Esophagus (tissue), 2 donors: ENCODE measurements at regions not wholly inside any gene's neighbourhood (a gene's known extent, or its start where the extent isn't known, plus 50 kb on each side); places are given as distances from the start of the nearest gene placed in this dataset.

Experiments used
- H3K27ac ChIP-seq, 2 donors: one replicate each; pipeline ENCODE4 v1.5.1; 2013; ENCODE audit warnings: low read depth in 2 of 2, mild to moderate bottlenecking in 2 of 2, inconsistent platforms in 1 of 2, low read length in 1 of 2, moderate library complexity in 1 of 2
- H3K27me3 ChIP-seq, 2 donors: one replicate each; pipeline ENCODE4 v1.6.1; 2013; ENCODE audit warnings: low read length in 2 of 2, control low read depth in 1 of 2, mild to moderate bottlenecking in 1 of 2; ENCODE audit not compliant: insufficient read depth in 2 of 2, control insufficient read depth in 1 of 2
- H3K36me3 ChIP-seq, 2 donors: one replicate each; pipeline ENCODE4 v1.6.1; 2013; ENCODE audit warnings: low read length in 1 of 2; ENCODE audit not compliant: control insufficient read depth in 2 of 2, insufficient read depth in 2 of 2
- H3K4me1 ChIP-seq, 2 donors: one replicate each; pipeline ENCODE4 v1.6.1; 2013; ENCODE audit warnings: low read length in 1 of 2; ENCODE audit not compliant: control insufficient read depth in 2 of 2, insufficient read depth in 2 of 2
- H3K4me3 ChIP-seq, 2 donors: one replicate each; pipeline ENCODE4 v1.5.1; 2013; ENCODE audit warnings: low read length in 2 of 2, mild to moderate bottlenecking in 2 of 2, low read depth in 1 of 2, moderate library complexity in 1 of 2
- H3K9me3 ChIP-seq, 2 donors: one replicate each; pipeline ENCODE4 v1.6.1; 2013; ENCODE audit warnings: mild to moderate bottlenecking in 2 of 2, low read depth in 1 of 2, low read length in 1 of 2, moderate library complexity in 1 of 2; ENCODE audit not compliant: control insufficient read depth in 2 of 2, insufficient read depth in 1 of 2
- WGBS, 2 donors: extraction: QIAGEN DNeasy Blood & Tissue Kit; methylation state at CpG; one replicate each; pipeline ENCODE4 v1.1.7; 2013; 5-methylcytosine and 5-hydroxymethylcytosine counted together
- donor health status: healthy with polysubstance abuse.
- donor health status: Bipolar disorder and iron deficiency.

DNA sequence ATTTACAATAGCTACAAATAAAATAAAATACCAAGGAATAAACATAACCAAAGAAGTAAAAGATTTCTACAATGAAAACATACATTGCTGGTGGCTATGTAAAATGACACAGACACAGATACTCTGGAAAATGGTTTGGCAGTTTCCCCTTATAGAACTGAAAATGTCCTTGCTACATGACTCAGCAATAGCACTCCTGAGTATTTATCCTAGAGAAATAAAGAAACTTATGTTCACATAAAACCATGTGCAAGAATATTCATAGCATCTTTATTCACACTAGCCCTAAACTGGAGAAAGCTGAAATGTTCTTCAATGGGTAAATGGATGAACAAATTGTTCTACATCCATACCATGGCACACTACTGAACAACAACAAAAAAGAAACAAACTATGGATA is 100.2 kb upstream of the RFC3 start:
- no peak overlapping the region for H3K27ac ChIP-seq
- no peaks in the 10 kb centered on the region for H3K9me3 ChIP-seq
- no peaks in the 10 kb centered on the region for H3K4me1 ChIP-seq
- H3K27me3 ChIP-seq, result no peaks in the 10 kb centered on the region
- no peak overlapping the region for H3K4me3 ChIP-seq
- H3K36me3 ChIP-seq, result no peaks in the 10 kb centered on the region

DNA sequence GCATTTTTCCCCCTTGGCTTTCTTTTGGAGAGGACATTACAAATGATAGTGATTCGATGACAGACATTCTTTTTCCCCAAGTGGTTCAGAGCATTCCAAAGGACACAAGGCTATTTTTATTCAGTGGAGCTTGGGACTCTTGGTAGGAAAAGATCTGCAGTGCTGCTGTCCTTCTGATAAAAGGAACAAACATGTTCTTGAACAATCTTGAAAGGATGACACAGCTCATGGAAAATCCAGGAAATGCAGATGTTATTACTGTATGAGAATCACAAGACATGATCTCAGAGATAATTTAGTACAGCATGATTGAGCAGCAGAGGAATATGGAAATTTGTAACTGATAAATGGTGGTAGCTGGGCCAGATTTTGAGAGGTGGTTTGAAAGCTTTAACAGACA is 96.2 kb upstream of the RFC3 start:
- H3K27ac ChIP-seq, result no peak overlapping the region
- no peaks in the 10 kb centered on the region for H3K27me3 ChIP-seq
- H3K4me1 ChIP-seq, result no peaks in the 10 kb centered on the region
- H3K4me3 ChIP-seq, result no peak overlapping the region
- 0 to 19% methylated on average over 1 of the region's 1 CpG for WGBS, 2 donors
- H3K9me3 ChIP-seq, result no peaks in the 10 kb centered on the region
- H3K36me3 ChIP-seq, result no peaks in the 10 kb centered on the region

DNA sequence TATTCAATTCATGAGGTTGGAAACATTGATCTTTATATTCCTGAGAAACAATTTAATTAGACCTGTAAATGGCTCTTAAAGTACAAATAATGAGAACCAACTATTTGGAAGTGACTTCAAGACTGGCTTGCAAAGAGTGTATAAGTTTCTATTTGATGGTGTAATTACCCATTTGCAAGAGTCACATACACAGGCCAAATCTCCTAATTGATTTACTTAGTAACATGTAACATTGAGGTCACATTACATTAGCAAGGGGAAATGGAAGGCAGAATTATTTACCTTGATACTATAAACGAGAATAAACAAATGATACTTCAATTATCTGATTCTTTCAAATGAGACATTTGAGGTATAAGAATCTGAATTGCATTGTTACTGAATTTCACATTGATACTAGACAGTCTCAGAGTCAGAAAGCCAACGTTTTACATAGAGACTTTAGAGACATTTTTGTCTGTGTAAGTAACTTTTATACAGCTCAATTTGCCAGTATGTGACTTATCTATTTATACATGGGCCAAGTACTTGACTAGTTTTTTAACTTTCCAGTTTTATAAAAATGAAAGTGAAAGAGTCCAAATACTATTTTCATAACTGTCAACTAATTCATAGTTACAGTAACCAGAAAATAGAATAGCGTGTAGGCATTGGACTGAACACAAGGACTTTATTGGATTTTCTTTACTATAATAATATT is 95.6 kb upstream of the RFC3 start:
- Histone ChIP-seq H3K27me3 (no peaks in the 10 kb centered on the region), H3K9me3 (no peaks in the 10 kb centered on the region), H3K4me1 (no peaks in the 10 kb centered on the region), H3K27ac (no peak overlapping the region), H3K36me3 (no peaks in the 10 kb centered on the region), H3K4me3 (no peak overlapping the region)
- 21 to 23% methylated on average over 3 of the region's 3 CpGs for WGBS, 2 donors

DNA sequence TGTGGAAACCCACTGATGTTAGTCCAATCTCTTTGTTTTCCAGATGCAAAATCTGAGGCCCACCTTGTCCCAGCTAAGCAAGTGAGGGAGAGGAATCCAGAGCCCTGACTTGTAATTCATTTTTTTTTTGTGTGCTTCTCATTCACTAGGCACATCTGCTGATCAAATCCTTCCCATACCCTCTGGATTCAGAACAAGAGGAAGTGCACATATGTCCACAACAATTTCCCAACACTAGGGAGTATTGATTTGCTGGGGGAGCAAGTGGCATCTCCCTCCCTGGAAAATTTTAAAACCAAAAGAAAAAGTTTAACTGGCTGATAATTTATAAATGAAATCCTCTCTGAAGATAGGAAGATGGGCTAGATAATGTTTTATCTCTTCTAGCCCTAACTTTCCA is 94.6 kb upstream of the RFC3 start:
- Histone ChIP-seq H3K27me3 (no peaks in the 10 kb centered on the region), H3K9me3 (no peaks in the 10 kb centered on the region), H3K36me3 (no peaks in the 10 kb centered on the region), H3K27ac (no peak overlapping the region), H3K4me1 (peaks cover 0 to 1% of the 10 kb centered on the region in 2 donors), H3K4me3 (no peak overlapping the region)

DNA sequence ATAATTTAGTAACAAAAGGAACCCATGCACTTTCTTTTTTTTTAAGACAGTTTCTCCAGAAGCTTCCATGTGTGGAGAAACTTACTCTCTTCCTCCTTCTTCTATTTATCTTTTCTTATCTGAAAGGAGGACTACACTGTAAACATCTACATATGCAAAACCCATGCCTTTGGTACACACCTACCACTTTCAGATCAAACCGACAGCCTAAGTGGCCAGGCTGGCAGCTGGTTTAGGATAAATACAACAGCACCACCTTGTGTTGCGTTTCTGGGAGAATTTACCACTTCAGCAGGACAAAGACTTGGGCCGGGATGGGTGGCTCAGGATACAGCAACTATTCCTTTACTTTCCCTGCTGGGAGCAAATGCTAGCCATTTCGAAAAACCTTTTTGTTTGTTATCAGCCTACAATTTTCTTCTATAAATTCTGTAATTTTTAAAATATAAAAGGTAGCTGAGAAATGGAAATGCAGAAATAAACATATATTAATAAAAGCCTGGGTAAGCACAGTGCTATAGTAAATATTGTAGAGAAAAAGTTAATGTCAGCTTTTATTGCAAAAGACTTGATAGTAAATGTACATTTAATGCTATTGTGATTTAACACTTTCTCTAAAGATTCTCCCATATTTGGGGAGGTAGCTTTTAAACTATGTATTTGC is 94.0 kb upstream of the RFC3 start:
- no peaks in the 10 kb centered on the region for H3K36me3 ChIP-seq
- peaks cover 0 to 3% of the 10 kb centered on the region in 2 donors for H3K4me1 ChIP-seq
- no peaks in the 10 kb centered on the region for H3K27me3 ChIP-seq
- H3K9me3 ChIP-seq, result no peaks in the 10 kb centered on the region
- H3K4me3 ChIP-seq, result no peak overlapping the region
- 3 to 4% methylated on average over 4 of the region's 4 CpGs for WGBS, 2 donors
- H3K27ac ChIP-seq, result no peak overlapping the region

DNA sequence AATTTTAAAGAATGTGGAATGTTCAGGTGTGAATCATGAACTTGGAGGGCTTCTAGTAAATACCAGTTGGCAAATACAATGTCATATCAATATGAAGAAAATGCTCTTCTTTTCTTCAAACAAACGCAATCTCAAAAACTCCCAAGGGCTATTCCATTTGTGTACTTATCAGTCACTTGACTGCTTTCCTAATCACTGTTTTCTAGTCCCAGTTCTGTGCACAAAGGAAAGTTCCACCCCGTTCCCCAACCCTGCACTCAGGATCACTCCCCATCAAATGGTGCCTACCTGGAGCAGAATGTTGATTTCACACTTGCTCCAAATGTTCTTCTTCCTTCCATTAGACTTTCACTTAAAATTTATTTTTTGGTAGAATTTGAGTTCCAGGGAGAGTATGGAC is 92.6 kb upstream of the RFC3 start:
- WGBS, 2 donors, result 90 to 91% methylated on average over 2 of the region's 2 CpGs
- no peaks in the 10 kb centered on the region for H3K36me3 ChIP-seq
- no peak overlapping the region for H3K27ac ChIP-seq
- H3K27me3 ChIP-seq, result no peaks in the 10 kb centered on the region
- no peak overlapping the region for H3K4me3 ChIP-seq
- no peaks in the 10 kb centered on the region for H3K9me3 ChIP-seq
- H3K4me1 ChIP-seq, result peaks cover 0 to 3% of the 10 kb centered on the region in 2 donors

DNA sequence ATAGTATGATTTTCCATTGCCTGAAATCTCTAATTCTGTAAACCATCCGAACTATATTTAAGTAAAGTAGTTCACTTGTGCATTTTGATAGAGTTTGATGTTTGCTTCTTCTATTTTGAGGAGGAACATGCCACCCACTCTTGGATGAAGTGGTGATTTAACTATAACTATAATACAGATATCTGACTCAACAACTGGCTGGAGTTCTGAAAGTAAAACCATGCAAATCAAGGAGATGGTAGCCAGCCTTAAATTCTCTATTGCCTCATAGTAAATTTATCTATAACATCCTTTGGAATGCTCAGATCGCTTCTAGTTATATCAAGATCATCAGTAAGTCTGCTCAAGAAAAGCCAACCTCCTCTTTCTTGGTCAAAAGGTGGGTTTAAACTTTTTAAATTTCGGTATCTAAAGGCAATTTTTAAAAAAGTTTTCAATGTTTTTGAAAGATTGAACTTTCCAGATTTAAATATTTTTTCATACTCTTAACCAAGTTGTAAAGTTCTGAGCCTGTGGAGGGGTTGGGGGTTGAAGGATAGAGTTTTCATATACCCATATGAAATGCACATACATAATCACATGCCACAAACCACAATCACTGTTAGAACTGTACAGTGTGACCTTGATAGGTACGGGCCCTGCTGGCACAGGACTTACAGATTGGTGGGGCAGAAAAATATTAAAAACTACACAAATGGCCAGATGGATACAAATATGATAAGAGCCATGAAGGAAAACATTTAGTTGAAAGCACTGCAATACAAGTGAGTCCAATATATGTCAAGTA is 90.5 kb upstream of the RFC3 start:
- Histone ChIP-seq H3K27me3 (no peaks in the 10 kb centered on the region), H3K27ac (no peak overlapping the region), H3K9me3 (no peaks in the 10 kb centered on the region), H3K4me3 (no peak overlapping the region), H3K36me3 (no peaks in the 10 kb centered on the region), H3K4me1 (peaks cover 0 to 3% of the 10 kb centered on the region in 2 donors)
- WGBS, 2 donors, result 80% methylated on average over 4 of the region's 4 CpGs

DNA sequence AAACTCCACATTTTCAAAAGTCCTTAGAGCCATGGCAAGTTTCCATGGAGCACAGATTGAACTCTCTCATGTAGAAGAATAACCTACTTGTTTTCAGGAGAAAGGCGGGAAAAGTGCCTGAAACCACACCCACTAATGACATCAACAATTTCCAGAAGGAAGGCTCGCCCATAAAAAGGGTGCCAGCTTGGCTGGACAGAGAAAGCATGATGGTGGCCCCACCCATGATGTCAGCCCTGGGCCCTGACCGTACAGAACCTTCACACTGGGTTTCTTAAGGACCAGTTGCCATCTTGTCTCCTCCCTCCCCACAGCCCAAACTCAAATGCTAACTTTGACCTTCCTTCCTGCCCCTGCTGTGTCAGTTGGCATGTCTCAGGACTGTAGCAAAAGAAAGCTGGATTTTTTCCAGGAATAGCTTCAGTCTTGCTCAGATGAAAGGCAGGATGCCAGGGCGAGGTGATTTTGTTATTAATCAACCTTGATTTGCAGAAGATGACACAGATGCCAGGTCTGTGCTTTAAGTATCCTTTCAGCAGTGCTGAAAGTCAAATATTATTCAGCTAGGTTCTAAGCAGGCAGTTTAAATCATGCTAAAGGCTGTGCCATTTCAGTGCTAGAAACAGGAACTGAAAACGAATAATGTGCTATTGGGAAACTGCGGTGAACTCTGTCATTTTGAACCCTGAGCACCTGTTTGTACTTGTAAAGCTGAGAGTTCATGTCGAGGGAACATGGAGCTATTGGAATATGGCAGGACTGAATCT is 89.5 kb upstream of the RFC3 start:
- H3K4me1 ChIP-seq, result peaks cover 0 to 3% of the 10 kb centered on the region in 2 donors
- H3K27me3 ChIP-seq, result no peaks in the 10 kb centered on the region
- H3K27ac ChIP-seq, result peak overlapping the region; percentile 30 to 49
- H3K36me3 ChIP-seq, result no peaks in the 10 kb centered on the region
- H3K9me3 ChIP-seq, result no peaks in the 10 kb centered on the region
- no peak overlapping the region for H3K4me3 ChIP-seq
- 33 to 49% methylated on average over 7 of the region's 7 CpGs for WGBS, 2 donors

DNA sequence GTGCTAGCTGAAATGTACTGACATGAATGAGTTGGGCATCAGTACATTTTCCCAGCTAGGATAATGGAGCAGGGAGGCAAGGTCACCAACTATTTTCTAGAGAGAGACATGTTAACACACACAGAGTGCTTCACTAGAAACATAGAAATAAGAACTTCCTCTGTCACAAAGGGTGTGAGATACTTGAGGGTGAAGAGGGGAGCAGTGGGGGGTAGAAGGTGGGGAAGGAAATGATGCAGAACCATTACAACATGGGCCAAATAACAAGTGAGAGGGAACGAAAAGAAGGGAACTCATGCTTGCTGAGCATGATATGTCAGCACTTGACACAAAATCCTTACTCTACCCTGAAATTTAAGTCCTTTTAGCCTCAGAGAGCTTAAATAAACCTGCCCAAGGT is 87.8 kb upstream of the RFC3 start:
- Histone ChIP-seq H3K36me3 (no peaks in the 10 kb centered on the region), H3K9me3 (no peaks in the 10 kb centered on the region), H3K27me3 (no peaks in the 10 kb centered on the region), H3K4me3 (no peak overlapping the region), H3K4me1 (peaks cover 0 to 3% of the 10 kb centered on the region in 2 donors), H3K27ac (no peak overlapping the region)
- 69 to 76% methylated on average over 1 of the region's 1 CpG for WGBS, 2 donors
